Epithelial cell of esophagus (primary cell): ENCODE measurements at regions not wholly inside any gene's neighbourhood (a gene's known extent, or its start where the extent isn't known, plus 50 kb on each side); places are given as distances from the start of the nearest gene placed in this dataset.

ENCODE experiments used
- DNase-seq: peaks from one replicate; pipeline ENCODE4 v3.0.0; 2010; ENCODE audit warnings: low read depth
- H3K4me3 ChIP-seq: 2 replicates; pipeline ENCODE4 v1.5.1; 2011; ENCODE audit warnings: mild to moderate bottlenecking, low read length, control low read depth
- TF ChIP-seq, protein P1 (sequence below): IDR thresholded peaks from 2 replicates; pipeline ENCODE4 v1.5.1; 2011; ENCODE audit warnings: low read depth, mild to moderate bottlenecking, low read length, control low read depth, inconsistent platforms; ENCODE audit not compliant: insufficient read depth; ENCODE audit errors: missing control alignments

GRCh38 chr7:67947191-67947590, 950.6 kb downstream of the TYW1 start:
- TF ChIP-seq, protein P1, sequence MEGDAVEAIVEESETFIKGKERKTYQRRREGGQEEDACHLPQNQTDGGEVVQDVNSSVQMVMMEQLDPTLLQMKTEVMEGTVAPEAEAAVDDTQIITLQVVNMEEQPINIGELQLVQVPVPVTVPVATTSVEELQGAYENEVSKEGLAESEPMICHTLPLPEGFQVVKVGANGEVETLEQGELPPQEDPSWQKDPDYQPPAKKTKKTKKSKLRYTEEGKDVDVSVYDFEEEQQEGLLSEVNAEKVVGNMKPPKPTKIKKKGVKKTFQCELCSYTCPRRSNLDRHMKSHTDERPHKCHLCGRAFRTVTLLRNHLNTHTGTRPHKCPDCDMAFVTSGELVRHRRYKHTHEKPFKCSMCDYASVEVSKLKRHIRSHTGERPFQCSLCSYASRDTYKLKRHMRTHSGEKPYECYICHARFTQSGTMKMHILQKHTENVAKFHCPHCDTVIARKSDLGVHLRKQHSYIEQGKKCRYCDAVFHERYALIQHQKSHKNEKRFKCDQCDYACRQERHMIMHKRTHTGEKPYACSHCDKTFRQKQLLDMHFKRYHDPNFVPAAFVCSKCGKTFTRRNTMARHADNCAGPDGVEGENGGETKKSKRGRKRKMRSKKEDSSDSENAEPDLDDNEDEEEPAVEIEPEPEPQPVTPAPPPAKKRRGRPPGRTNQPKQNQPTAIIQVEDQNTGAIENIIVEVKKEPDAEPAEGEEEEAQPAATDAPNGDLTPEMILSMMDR, result no peak
- DNase-seq, result no peak

DNA sequence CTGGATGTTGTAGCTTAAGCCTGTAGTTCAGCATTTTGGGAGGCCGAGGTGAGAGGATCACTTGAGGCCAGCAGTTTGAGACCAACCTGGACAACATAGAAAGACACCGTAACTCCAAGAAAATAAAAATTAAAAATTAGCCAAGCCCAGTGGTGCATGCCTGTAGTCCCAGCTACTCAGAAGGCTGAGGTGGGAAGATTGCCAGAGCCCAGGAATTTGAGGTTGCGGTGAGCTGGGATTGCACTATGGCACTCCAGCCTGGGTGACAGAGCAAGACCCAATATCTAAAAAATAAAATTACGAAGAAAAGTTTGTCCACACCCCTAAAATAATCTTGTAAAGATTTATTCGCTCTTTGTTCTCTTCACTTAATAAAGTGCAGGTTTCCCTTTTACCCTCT, 951.0 kb downstream of the TYW1 start:
- H3K4me3 ChIP-seq, result no peak overlapping the region
- TF ChIP-seq, protein P1, result no peak
- DNase-seq, result no peak

More at GRCh38 chr7:67947191-67947590, 950.6 kb downstream of the TYW1 start:
- no peak overlapping the region for H3K4me3 ChIP-seq

DNA sequence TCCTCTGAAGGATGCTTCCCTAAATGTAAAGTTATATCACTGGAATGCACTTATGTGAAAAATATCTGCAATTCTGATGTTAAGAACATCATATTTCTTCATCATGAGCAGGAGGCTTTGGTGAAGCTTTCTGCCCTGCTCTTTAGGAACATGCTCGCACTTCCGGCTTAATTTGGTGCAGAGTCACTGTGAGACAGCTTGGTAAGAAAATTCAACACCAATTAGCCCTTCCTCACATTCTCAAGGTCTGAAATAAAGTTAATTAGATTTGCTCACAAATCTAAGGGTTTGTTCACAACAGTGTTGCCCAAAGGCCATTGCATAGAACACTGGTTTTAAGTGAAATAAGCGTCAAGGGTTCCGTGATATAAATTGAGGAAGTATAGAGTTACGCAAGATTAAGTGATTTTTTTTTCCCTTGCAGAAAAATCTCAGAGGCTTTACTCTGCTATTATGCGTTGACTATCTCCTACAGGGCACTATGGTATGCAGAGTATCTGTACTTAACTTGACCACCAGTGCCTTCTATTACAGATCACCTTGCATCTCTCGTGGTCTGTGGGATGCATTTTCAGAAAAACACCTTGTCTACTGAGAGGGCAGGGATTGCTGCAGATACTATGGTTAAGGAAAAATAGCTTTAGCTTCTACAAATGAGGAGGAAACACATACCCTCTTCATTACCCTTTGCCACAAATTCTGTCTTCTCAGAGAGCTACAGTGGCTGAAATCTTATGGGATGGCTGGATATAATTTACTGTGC, 953.9 kb downstream of the TYW1 start:
- TF ChIP-seq, protein P1, result no peak
- no peak overlapping the region for H3K4me3 ChIP-seq
- no peak for DNase-seq

DNA sequence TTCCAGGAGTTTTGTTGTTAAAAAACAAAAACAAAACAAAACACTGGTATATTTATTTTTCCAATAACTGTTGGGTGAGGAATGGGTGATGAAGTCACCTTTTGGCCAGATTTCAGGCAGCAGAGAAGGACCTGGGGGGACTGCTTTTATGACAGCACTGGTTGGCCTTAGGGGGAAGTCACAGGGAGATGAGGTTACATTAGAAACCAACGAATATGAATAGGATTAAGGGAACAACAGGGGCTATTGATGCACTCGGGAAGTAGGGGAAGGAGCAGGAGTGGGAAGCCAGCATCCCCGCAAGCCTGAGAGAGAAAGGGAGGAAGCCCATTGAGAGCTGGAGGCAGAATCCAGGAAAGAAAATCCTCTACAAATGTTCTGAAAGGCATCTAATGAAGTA, 958.4 kb downstream of the TYW1 start:
- TF ChIP-seq, protein P1, result no peak
- no peak overlapping the region for H3K4me3 ChIP-seq
- DNase-seq, result no peak

DNA sequence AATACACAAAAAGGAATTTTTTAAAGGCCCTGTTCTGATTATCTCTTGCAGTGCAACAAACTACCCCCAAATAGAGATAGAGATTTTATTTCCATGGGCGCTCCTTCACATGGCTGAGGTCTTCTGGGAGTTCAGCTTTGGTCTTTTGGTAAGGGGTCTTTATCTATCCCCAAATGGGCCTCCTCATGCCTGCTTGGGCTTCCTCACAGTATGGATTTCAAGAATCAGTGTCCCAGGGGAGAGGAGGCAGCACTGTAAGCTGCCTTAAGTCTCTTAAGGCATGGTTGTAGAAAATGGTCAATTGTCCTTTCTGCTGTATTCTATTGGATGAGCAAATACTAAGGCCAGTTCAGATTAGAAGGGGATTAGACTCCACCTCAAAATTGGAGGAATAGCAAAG, 966.2 kb downstream of the TYW1 start:
- no peak for DNase-seq
- TF ChIP-seq, protein P1, result no peak
- no peak overlapping the region for H3K4me3 ChIP-seq

- no peak for DNase-seq
- TF ChIP-seq, protein P1, result no peak
- no peak overlapping the region for H3K4me3 ChIP-seq
Measured at GRCh38 chr7:67976490-67976889, 979.9 kb downstream of the TYW1 start.

- no peak overlapping the region for H3K4me3 ChIP-seq
- DNase-seq, result no peak
- TF ChIP-seq, protein P1, result no peak
Measured at GRCh38 chr7:67983486-67983885, 986.9 kb downstream of the TYW1 start.
